ENCODE measurements at regions not wholly inside any gene's neighbourhood (a gene's known extent, or its start where the extent isn't known, plus 50 kb on each side); places are given as distances from the start of the nearest gene placed in this dataset.

DNA sequence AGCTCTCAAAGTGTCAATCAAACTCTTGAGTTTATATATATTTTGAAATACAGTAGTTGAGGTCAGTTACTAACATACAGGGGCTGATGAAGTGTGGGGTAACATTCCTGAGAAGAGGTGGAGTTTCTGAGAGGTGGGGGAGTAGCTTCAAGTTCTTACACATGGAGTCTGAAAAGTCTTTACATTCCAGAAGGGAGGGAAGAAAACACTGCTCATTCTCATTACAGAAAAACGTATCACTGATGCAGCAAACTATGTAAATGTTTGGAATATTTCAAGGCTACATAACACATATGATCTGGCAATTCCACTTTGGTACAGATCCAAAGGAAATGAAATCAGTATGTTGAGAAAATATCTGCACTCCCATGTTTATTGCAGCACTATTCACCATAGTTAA is 1065.8 kb upstream of the B3GALT2 start:
- TF ChIP-seq, protein P1, sequence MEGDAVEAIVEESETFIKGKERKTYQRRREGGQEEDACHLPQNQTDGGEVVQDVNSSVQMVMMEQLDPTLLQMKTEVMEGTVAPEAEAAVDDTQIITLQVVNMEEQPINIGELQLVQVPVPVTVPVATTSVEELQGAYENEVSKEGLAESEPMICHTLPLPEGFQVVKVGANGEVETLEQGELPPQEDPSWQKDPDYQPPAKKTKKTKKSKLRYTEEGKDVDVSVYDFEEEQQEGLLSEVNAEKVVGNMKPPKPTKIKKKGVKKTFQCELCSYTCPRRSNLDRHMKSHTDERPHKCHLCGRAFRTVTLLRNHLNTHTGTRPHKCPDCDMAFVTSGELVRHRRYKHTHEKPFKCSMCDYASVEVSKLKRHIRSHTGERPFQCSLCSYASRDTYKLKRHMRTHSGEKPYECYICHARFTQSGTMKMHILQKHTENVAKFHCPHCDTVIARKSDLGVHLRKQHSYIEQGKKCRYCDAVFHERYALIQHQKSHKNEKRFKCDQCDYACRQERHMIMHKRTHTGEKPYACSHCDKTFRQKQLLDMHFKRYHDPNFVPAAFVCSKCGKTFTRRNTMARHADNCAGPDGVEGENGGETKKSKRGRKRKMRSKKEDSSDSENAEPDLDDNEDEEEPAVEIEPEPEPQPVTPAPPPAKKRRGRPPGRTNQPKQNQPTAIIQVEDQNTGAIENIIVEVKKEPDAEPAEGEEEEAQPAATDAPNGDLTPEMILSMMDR (IDR thresholded peaks at IDR 0.05; ENCODE audit: borderline replicate concordance, insufficient read depth, low read depth, low read length): no peak

DNA sequence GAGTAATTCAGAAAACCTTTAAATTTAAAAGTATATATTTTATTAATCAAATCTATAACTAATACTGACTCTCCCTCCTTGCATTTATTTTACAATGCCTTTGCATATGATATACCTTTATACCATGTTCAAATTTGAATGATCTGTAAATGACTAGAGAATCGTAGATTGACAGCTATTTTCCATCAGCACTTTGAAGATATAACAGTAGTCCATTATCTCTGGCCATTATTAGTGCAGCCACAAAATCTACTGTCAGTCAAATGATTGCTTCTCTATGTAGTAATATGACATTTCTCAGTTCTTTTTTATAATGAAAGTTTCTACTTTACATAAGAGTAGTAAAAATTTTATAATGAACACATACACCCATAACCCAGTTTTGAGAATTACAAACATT is 1054.8 kb upstream of the B3GALT2 start:
- TF ChIP-seq, protein P1 (IDR thresholded peaks at IDR 0.05; ENCODE audit: borderline replicate concordance, insufficient read depth, low read depth, low read length): no peak
- H3K4me3 ChIP-seq (ENCODE audit: low read depth, low read length): no peak overlapping the region

More for the DNA sequence above, 1065.8 kb upstream of the B3GALT2 start:
- no peak overlapping the region for H3K4me3 ChIP-seq (ENCODE audit: low read depth, low read length)

DNA sequence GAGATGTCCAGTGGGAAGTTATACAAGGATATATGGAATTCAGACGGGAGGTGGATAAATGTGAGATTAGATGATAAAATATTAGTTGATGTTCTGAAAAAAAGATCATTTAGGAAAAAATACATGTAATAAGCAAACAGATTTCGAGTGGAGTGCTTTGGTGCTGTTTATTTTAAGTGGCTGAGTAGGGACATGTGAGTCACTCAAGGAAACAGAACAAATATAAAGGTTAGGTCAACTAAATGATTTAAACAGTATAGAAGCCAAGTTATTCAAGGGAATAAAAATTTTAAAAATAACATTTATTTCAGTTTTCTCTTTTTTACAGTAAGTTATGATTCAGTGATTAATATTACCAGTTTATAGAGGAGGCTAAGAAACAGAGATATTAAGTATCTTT is 1046.7 kb upstream of the B3GALT2 start:
- TF ChIP-seq, protein P1 (IDR thresholded peaks at IDR 0.05; ENCODE audit: borderline replicate concordance, insufficient read depth, low read depth, low read length): no peak

DNA sequence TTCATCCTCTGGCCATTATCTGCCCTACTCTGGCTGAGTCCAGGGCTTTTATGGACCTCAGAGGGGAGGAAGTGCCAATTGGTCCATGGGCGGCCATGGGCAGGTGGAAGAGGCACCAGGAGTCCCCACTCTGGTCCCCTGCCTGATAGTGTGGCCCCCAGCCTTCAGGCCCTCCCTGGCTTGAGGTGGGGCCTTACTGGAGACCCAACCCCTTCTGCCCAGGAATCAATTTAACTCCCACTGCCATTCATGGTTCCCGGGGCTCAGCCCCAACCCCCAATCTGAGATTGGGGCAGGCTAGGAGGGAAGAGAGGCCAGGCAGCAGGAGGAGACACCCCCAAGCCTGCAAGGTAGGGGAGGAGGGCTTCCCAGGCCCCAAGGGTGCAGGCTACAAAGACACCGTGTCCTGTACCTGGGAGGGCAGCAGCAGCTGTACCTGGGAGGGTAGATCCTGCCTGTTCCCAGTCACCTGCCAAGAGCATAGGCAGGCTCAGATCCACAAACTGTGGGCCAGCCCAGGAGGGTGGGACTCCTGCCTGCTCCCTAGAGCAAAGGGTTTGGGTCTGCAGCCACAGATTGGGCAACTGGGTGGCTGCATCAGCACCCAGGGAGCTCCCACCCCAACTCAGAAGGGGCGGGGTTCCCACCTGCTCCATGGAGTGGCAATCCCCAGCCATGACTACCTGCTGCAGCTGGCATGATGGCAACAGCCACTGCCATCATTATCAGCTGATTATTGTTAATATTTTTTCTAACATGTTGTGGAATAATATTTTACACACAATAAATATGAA is 1044.1 kb upstream of the B3GALT2 start:
- TF ChIP-seq, protein P1 (IDR thresholded peaks at IDR 0.05; ENCODE audit: borderline replicate concordance, insufficient read depth, low read depth, low read length): no peak
- no peak overlapping the region for H3K4me3 ChIP-seq (ENCODE audit: low read depth, low read length)

More for the DNA sequence above, 1046.7 kb upstream of the B3GALT2 start:
- H3K4me3 ChIP-seq (ENCODE audit: low read depth, low read length): no peak overlapping the region

DNA sequence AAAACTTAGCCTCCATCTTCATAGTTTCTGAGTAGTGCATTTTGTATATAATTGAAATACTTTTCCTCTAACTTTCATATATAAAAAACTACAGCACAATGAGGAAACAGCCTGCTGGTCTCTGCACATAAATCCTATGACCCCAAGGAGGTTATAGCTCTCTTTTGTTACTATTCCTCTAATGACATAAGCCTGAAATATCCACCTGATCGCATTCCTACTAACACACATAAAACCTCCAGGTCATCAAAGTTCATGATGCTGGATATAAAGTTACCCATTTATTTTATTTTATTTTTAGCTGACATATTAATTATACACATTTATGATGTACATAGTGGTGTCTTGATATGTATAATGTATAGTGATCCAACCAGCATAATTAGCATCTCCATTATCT is 1042.0 kb upstream of the B3GALT2 start:
- TF ChIP-seq, protein P1 (IDR thresholded peaks at IDR 0.05; ENCODE audit: borderline replicate concordance, insufficient read depth, low read depth, low read length): no peak
- H3K4me3 ChIP-seq (ENCODE audit: low read depth, low read length): no peak overlapping the region

DNA sequence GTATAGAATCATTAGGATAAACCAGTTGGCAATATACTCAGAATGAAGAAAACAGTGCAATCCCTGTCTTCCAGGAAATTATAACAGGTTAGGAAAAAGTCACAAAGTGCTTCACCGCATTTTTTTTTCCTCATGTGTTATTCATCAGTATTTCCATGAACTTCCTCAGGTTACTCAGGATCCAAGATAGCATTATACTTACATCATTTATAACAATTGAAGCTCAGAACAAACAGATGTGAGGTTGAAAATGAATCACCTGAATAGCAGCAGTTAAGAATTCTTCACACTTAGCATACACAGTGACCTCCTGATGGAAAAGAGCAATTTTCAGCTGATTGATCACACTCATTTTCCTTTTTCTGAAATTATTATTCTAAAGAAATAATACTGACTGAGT is 1040.7 kb upstream of the B3GALT2 start:
- TF ChIP-seq, protein P1 (IDR thresholded peaks at IDR 0.05; ENCODE audit: borderline replicate concordance, insufficient read depth, low read depth, low read length): no peak
- no peak overlapping the region for H3K4me3 ChIP-seq (ENCODE audit: low read depth, low read length)

DNA sequence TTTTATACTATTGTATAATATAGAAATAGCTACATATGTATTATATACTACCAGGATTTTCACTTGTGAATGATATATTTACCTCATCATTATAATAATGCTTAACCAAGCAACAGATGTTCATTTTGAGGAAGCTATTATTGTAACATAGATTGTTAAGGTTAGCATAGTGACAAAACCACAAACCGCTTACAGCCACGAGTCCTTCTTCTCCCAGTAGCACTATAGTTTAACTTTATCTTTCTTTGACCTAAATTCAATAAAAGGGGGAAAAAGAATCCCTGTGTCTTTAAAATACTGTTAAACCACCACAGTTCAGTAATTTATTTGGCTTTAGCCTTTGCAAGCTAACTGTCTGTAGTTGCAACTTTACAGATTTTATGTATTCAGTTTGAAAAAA is 1039.4 kb upstream of the B3GALT2 start:
- TF ChIP-seq, protein P1 (IDR thresholded peaks at IDR 0.05; ENCODE audit: borderline replicate concordance, insufficient read depth, low read depth, low read length): no peak
- no peak overlapping the region for H3K4me3 ChIP-seq (ENCODE audit: low read depth, low read length)

Data from GM12875 (cell line).